ENCODE measurements at regions not wholly inside any gene's neighbourhood (a gene's known extent, or its start where the extent isn't known, plus 50 kb on each side); places are given as distances from the start of the nearest gene placed in this dataset.

DNA sequence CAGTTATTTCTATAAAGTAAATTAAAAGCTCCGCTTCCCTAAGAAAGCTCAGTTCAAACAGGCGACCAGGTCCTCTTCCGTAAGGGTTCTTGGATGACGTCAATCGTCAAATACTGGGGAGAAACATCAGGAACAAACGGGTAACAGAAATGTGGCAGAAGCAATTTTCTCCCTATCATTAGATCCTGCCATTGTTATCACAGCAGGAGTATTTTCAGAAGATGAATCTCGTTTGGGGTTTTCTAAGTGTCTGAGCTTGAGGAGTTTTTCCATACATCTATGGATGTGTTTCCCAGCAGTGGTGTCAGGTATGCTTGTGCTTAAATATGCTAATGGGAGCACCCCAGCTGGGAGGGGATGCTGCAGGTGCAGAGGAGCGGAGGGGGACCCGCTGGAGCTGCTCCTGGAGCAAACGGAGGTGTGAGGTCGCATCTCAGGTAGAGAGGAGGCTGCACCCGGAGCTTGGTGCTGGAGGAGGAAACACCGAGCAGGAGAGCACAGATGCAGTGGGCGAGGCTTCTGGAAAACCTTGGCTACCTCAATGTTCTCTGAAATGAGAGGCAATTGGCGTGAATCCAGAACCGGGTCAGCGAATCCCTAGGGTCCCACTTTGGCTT is 795.5 kb downstream of the AACS start:
- POLR2A ChIA-PET = no interaction called here
- Histone ChIP-seq H3K4me2 (ENCODE audit: control insufficient read depth, insufficient read depth) (no peak overlapping the region), H3K9me3 (replicated peaks; ENCODE audit: control insufficient read depth, insufficient read depth, low read length) (no peaks in the 10 kb centered on the region; the same call in 2 of the 3 replicates), H3K36me3 (ENCODE audit: control insufficient read depth in 2 of 2, insufficient read depth in 2 of 2, low read length in 1 of 2) (no peaks in the 10 kb centered on the region), H3K79me2 (ENCODE audit: control insufficient read depth, insufficient read depth, low read length) (no peaks in the 10 kb centered on the region), H2AFZ (ENCODE audit: control insufficient read depth, low read depth, low read length) (no peak overlapping the region), H3K27ac (ENCODE audit: control insufficient read depth, insufficient read depth) (no peak overlapping the region), H3K9ac (ENCODE audit: control insufficient read depth, insufficient read depth, low read length) (no peak overlapping the region), H3K27me3 (replicated peaks in 1 of 2; ENCODE audit: control insufficient read depth in 2 of 2, insufficient read depth in 2 of 2, low read length in 1 of 2) (no peaks in the 10 kb centered on the region), H4K20me1 (ENCODE audit: control insufficient read depth, insufficient read depth) (no peaks in the 10 kb centered on the region), H3K4me3 (no peak overlapping the region), H3K4me1 (ENCODE audit: control insufficient read depth, insufficient read depth, low read length) (no peaks in the 10 kb centered on the region)
- CTCF ChIA-PET = no interaction called here
- SMC1A ChIA-PET (ENCODE audit: uncharacterized antibody, unreplicated experiment) = no interaction called here
- no TSS peak for BruUV-seq (replicated peaks)
- FAIRE-seq (no peak), DNase-seq (ENCODE audit: low read depth, low spot score) (no peak), ATAC-seq (no peak)
- RAD21 ChIA-PET (ENCODE audit: unreplicated experiment) = no interaction called here
- intact Hi-C loops (cut with micrococcal nuclease; ENCODE audit: unreplicated experiment) = no loop called here
- in situ Hi-C loops (cut with MboI) = no loop called here
- 44% methylated on average over 17 of the region's 17 CpGs for WGBS (ENCODE audit: insufficient coverage, insufficient replicate concordance, low lambda C conversion rate, missing lambda C conversion rate)
- TF ChIP-seq POLR2AphosphoS2 (IDR thresholded peaks at IDR 0.05; ENCODE audit: low read depth, low read length) (no peak), HDGF (IDR thresholded peaks at IDR 0.05) (no peak), FOXM1 (IDR thresholded peaks at IDR 0.05; ENCODE audit: low read depth, low read length) (no peak), GABPA (IDR thresholded peaks at IDR 0.05; ENCODE audit: low read depth) (no peak), HCFC1 (IDR thresholded peaks at IDR 0.05; ENCODE audit: low read length) (no peak), ZNF687 (IDR thresholded peaks at IDR 0.05) (no peak), CREM (IDR thresholded peaks at IDR 0.05; ENCODE audit: low read depth) (no peak), POLR2A (IDR thresholded peaks at IDR 0.05; ENCODE audit: low read depth, low read length) (no peak), ZNF384 (IDR thresholded peaks at IDR 0.05; ENCODE audit: borderline replicate concordance, low read depth, low read length) (no peak), KDM1A (IDR thresholded peaks at IDR 0.05; ENCODE audit: borderline replicate concordance) (no peak), ETV6 (conservative IDR thresholded peaks at IDR 0.05 in 1 of 2, IDR thresholded peaks at IDR 0.05 in 1 of 2; ENCODE audit: borderline replicate concordance in 1 of 2, low read depth in 1 of 2) (no peak), JUNB (IDR thresholded peaks at IDR 0.05) (no peak), TBL1XR1 (IDR thresholded peaks at IDR 0.05; ENCODE audit: low read depth, low read length) (no peak), IRF3 (IDR thresholded peaks at IDR 0.05) (no peak)
- TF ChIP-seq, protein P1, sequence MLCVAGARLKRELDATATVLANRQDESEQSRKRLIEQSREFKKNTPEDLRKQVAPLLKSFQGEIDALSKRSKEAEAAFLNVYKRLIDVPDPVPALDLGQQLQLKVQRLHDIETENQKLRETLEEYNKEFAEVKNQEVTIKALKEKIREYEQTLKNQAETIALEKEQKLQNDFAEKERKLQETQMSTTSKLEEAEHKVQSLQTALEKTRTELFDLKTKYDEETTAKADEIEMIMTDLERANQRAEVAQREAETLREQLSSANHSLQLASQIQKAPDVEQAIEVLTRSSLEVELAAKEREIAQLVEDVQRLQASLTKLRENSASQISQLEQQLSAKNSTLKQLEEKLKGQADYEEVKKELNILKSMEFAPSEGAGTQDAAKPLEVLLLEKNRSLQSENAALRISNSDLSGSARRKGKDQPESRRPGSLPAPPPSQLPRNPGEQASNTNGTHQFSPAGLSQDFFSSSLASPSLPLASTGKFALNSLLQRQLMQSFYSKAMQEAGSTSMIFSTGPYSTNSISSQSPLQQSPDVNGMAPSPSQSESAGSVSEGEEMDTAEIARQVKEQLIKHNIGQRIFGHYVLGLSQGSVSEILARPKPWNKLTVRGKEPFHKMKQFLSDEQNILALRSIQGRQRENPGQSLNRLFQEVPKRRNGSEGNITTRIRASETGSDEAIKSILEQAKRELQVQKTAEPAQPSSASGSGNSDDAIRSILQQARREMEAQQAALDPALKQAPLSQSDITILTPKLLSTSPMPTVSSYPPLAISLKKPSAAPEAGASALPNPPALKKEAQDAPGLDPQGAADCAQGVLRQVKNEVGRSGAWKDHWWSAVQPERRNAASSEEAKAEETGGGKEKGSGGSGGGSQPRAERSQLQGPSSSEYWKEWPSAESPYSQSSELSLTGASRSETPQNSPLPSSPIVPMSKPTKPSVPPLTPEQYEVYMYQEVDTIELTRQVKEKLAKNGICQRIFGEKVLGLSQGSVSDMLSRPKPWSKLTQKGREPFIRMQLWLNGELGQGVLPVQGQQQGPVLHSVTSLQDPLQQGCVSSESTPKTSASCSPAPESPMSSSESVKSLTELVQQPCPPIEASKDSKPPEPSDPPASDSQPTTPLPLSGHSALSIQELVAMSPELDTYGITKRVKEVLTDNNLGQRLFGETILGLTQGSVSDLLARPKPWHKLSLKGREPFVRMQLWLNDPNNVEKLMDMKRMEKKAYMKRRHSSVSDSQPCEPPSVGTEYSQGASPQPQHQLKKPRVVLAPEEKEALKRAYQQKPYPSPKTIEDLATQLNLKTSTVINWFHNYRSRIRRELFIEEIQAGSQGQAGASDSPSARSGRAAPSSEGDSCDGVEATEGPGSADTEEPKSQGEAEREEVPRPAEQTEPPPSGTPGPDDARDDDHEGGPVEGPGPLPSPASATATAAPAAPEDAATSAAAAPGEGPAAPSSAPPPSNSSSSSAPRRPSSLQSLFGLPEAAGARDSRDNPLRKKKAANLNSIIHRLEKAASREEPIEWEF (IDR thresholded peaks at IDR 0.05; ENCODE audit: insufficient replicate concordance, low read depth, low read length) = no peak
